HEK293 (cell line): ENCODE measurements at regions not wholly inside any gene's neighbourhood (a gene's known extent, or its start where the extent isn't known, plus 50 kb on each side); places are given as distances from the start of the nearest gene placed in this dataset.

Source experiments
- CTCF ChIA-PET: fragments of 350-600 bp; formaldehyde crosslinking; extraction: SDS; loops from one replicate; lab custom pipeline; 2021; ENCODE audit warnings: antibody characterized with exemption; lab: Yijun Ruan, JAX
- POLR2A ChIA-PET: fragments of 300-600 bp; formaldehyde crosslinking; extraction: SDS; loops from one replicate; lab custom pipeline; 2020; ENCODE audit warnings: antibody characterized with exemption, inconsistent platforms; lab: Yijun Ruan, JAX
- H3K27ac ChIP-seq: fragments of 200-500 bp; sonication (Bioruptor generic); 2 replicates; pipeline ENCODE4 v1.5.1; 2014; ENCODE audit warnings: low read depth, low read length, control low read depth, inconsistent platforms; ENCODE audit errors: extremely low read depth
- H3K36me3 ChIP-seq, 2 experiments: fragments of 200-500 bp in 1 of 2; sonication (Bioruptor generic) in 1 of 2; 1 replicate in 1 of 2; 2 replicates in 1 of 2; pipeline ENCODE4 v1.5.1; 2014 to 2017; ENCODE audit warnings: inconsistent platforms in 2 of 2, low read length in 2 of 2; ENCODE audit not compliant: control insufficient read depth in 2 of 2, insufficient read depth in 1 of 2
- H3K4me1 ChIP-seq: fragments of 200-500 bp; sonication (Bioruptor generic); 2 replicates; pipeline ENCODE4 v1.5.1; 2014; ENCODE audit warnings: mild to moderate bottlenecking, low read length, inconsistent platforms; ENCODE audit not compliant: control insufficient read depth, insufficient read depth
- H3K4me3 ChIP-seq: 2 replicates; pipeline ENCODE4 v1.5.1; 2011; ENCODE audit warnings: low read depth, mild to moderate bottlenecking, control low read depth, low read length, moderate library complexity
- H3K9me3 ChIP-seq: fragments of 200-500 bp; sonication (Bioruptor generic); 2 replicates; pipeline ENCODE4 v1.5.1; 2014; ENCODE audit warnings: low read depth, low read length, inconsistent platforms; ENCODE audit not compliant: control insufficient read depth, insufficient read depth
- FEZF1 ChIP-seq: fragments of 450-650 bp; formaldehyde crosslinking; IDR thresholded peaks from 2 replicates; pipeline ENCODE4 v1.5.1; 2016; ENCODE audit warnings: missing biosample characterization, missing genetic modification characterization
- SCRT2 ChIP-seq: fragments of 450-650 bp; formaldehyde crosslinking; IDR thresholded peaks from 2 replicates; pipeline ENCODE4 v1.5.1; 2016; ENCODE audit warnings: missing biosample characterization, missing genetic modification characterization
- SETDB1 ChIP-seq: IDR thresholded peaks from one replicate; pipeline ENCODE4 v1.6.1; 2017; ENCODE audit warnings: mild to moderate bottlenecking, low read length, moderate library complexity, mixed read lengths; ENCODE audit not compliant: insufficient read length
- YY2 ChIP-seq: fragments of 450-650 bp; formaldehyde crosslinking; IDR thresholded peaks from 2 replicates; pipeline ENCODE4 v1.5.1; 2016; ENCODE audit warnings: missing biosample characterization, missing genetic modification characterization
- ZBTB7A ChIP-seq: fragments of 450-650 bp; formaldehyde crosslinking; IDR thresholded peaks from 2 replicates; pipeline ENCODE4 v1.5.1; 2016; ENCODE audit warnings: low read depth, missing biosample characterization, missing genetic modification characterization
- ZBTB8A ChIP-seq: fragments of 450-650 bp; formaldehyde crosslinking; IDR thresholded peaks from 2 replicates; pipeline ENCODE4 v1.5.1; 2016; ENCODE audit warnings: missing biosample characterization, missing genetic modification characterization
- ZNF133 ChIP-seq: fragments of 450-650 bp; formaldehyde crosslinking; IDR thresholded peaks from 2 replicates; pipeline ENCODE4 v1.5.1; 2016; ENCODE audit warnings: missing biosample characterization, missing genetic modification characterization
- ZNF366 ChIP-seq: fragments of 450-650 bp; formaldehyde crosslinking; conservative IDR thresholded peaks from 2 replicates; pipeline ENCODE4 v1.5.1; 2016; ENCODE audit warnings: missing biosample characterization, missing genetic modification characterization
- ZNF394 ChIP-seq: fragments of 450-650 bp; formaldehyde crosslinking; IDR thresholded peaks from 2 replicates; pipeline ENCODE4 v1.5.1; 2016; ENCODE audit warnings: missing biosample characterization, missing genetic modification characterization, mild to moderate bottlenecking, moderate library complexity, borderline replicate concordance
- ZNF416 ChIP-seq: fragments of 450-650 bp; formaldehyde crosslinking; IDR thresholded peaks from 2 replicates; pipeline ENCODE4 v1.5.1; 2016; ENCODE audit warnings: missing biosample characterization, missing genetic modification characterization
- ZNF426 ChIP-seq: fragments of 450-650 bp; formaldehyde crosslinking; IDR thresholded peaks from 2 replicates; pipeline ENCODE4 v1.5.1; 2017; ENCODE audit warnings: missing biosample characterization, missing genetic modification characterization, mild to moderate bottlenecking, inconsistent platforms, moderate library complexity
- ZNF473 ChIP-seq: fragments of 450-650 bp; formaldehyde crosslinking; IDR thresholded peaks from 2 replicates; pipeline ENCODE4 v1.5.1; 2017; ENCODE audit warnings: missing biosample characterization, missing genetic modification characterization
- ZNF561 ChIP-seq: fragments of 450-650 bp; IDR thresholded peaks from 2 replicates; pipeline ENCODE4 v1.5.1; 2018; ENCODE audit warnings: missing biosample characterization, missing genetic modification characterization, borderline replicate concordance
- ZNF585B ChIP-seq: fragments of 450-650 bp; formaldehyde crosslinking; IDR thresholded peaks from 2 replicates; pipeline ENCODE4 v1.5.1; 2016; ENCODE audit warnings: missing biosample characterization, missing genetic modification characterization
- ZNF610 ChIP-seq: fragments of 450-650 bp; formaldehyde crosslinking; IDR thresholded peaks from 2 replicates; pipeline ENCODE4 v1.5.1; 2016; ENCODE audit warnings: missing biosample characterization, missing genetic modification characterization, borderline replicate concordance
- ZNF658 ChIP-seq: fragments of 450-650 bp; formaldehyde crosslinking; IDR thresholded peaks from 2 replicates; pipeline ENCODE4; 2016; ENCODE audit warnings: missing biosample characterization, missing genetic modification characterization
- ZNF701 ChIP-seq: fragments of 450-650 bp; formaldehyde crosslinking; IDR thresholded peaks from 2 replicates; pipeline ENCODE4 v1.5.1; 2016; ENCODE audit warnings: missing biosample characterization, missing genetic modification characterization
- ZNF76 ChIP-seq: fragments of 450-650 bp; formaldehyde crosslinking; IDR thresholded peaks from 2 replicates; pipeline ENCODE4; 2016; ENCODE audit warnings: low read depth, missing biosample characterization, missing genetic modification characterization, borderline replicate concordance
- ZNF792 ChIP-seq: fragments of 450-650 bp; formaldehyde crosslinking; IDR thresholded peaks from 2 replicates; pipeline ENCODE4 v1.5.1; 2016; ENCODE audit warnings: missing biosample characterization, missing genetic modification characterization
- TF ChIP-seq, protein P1 (sequence below): fragments of 450-650 bp; formaldehyde crosslinking; IDR thresholded peaks from 2 replicates; pipeline ENCODE4 v1.5.1; 2016; ENCODE audit warnings: missing biosample characterization, missing genetic modification characterization
- TF ChIP-seq, protein P2 (sequence below): fragments of 450-650 bp; formaldehyde crosslinking; IDR thresholded peaks from 2 replicates; pipeline ENCODE4 v1.5.1; 2016; ENCODE audit warnings: missing biosample characterization, missing genetic modification characterization
- TF ChIP-seq, protein P3 (sequence below): fragments of 450-650 bp; formaldehyde crosslinking; optimal IDR thresholded peaks from 2 replicates; pipeline ENCODE3; 2016; ENCODE audit warnings: missing biosample characterization, mild to moderate bottlenecking, missing genetic modification characterization

DNA sequence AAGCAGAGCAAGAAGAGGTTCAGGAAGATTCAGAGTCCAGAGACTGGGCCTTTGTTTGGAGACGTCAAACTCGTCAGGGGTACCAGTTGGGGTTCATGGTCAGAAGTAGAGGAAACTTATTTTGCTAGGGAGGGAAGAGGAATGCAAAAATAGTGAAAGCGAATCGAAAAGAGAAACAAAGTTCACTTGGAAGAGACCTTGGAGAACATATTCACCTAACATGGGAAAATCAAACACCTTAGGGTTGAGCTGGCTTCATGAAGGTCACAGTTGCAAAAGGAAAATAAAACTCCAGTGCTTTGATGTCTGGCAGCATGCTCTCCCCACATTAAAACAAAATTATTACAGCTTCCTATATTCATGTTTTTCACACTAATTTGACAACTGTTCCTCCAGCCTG is 440.4 kb downstream of the EPM2A start:
- POLR2A ChIA-PET = no interaction called here

GRCh38 chr6:145295746-145296145 is 439.6 kb downstream of the EPM2A start:
- TF ChIP-seq SCRT2 (tag by site-specific recombination) = no peak
- no peak for TF ChIP-seq ZNF473
- TF ChIP-seq ZNF416 (tag by site-specific recombination) = no peak
- TF ChIP-seq ZNF76 = no peak
- TF ChIP-seq ZNF585B (tag by site-specific recombination) = no peak
- TF ChIP-seq FEZF1 = no peak
- TF ChIP-seq, protein P1, sequence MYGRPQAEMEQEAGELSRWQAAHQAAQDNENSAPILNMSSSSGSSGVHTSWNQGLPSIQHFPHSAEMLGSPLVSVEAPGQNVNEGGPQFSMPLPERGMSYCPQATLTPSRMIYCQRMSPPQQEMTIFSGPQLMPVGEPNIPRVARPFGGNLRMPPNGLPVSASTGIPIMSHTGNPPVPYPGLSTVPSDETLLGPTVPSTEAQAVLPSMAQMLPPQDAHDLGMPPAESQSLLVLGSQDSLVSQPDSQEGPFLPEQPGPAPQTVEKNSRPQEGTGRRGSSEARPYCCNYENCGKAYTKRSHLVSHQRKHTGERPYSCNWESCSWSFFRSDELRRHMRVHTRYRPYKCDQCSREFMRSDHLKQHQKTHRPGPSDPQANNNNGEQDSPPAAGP (tag by site-specific recombination) = no peak
- no peak for TF ChIP-seq ZBTB7A (tag by site-specific recombination)
- TF ChIP-seq ZNF701 (tag by site-specific recombination) = no peak
- TF ChIP-seq ZNF658 (tag by site-specific recombination) = no peak
- TF ChIP-seq ZBTB8A (tag by site-specific recombination) = no peak
- TF ChIP-seq ZNF610 (tag by site-specific recombination) = no peak
- H3K27ac ChIP-seq = no peak overlapping the region
- no peaks in the 10 kb centered on the region for H3K4me1 ChIP-seq
- H3K4me3 ChIP-seq = no peak overlapping the region
- H3K9me3 ChIP-seq = no peaks in the 10 kb centered on the region
- POLR2A ChIA-PET = no interaction called here
- CTCF ChIA-PET = interaction anchor here (0.7 kb wide), 1 partner anchor 442 kb away, joined by 3 read pairs; no protein-coding TSS in a partner anchor
- no peaks in the 10 kb centered on the region for H3K36me3 ChIP-seq

More for the DNA sequence above, 440.4 kb downstream of the EPM2A start:
- Histone ChIP-seq H3K9me3 (no peaks in the 10 kb centered on the region), H3K36me3 (no peaks in the 10 kb centered on the region), H3K4me1 (no peaks in the 10 kb centered on the region), H3K27ac (no peak overlapping the region), H3K4me3 (no peak overlapping the region)
- TF ChIP-seq SETDB1 (no peak), ZNF561 (tag by site-specific recombination) (no peak), ZNF133 (tag by site-specific recombination) (no peak), ZNF366 (tag by site-specific recombination) (no peak), ZNF426 (tag by site-specific recombination) (no peak), YY2 (tag by site-specific recombination) (no peak), ZNF792 (no peak), ZNF394 (tag by site-specific recombination) (no peak)
- TF ChIP-seq, protein P2, sequence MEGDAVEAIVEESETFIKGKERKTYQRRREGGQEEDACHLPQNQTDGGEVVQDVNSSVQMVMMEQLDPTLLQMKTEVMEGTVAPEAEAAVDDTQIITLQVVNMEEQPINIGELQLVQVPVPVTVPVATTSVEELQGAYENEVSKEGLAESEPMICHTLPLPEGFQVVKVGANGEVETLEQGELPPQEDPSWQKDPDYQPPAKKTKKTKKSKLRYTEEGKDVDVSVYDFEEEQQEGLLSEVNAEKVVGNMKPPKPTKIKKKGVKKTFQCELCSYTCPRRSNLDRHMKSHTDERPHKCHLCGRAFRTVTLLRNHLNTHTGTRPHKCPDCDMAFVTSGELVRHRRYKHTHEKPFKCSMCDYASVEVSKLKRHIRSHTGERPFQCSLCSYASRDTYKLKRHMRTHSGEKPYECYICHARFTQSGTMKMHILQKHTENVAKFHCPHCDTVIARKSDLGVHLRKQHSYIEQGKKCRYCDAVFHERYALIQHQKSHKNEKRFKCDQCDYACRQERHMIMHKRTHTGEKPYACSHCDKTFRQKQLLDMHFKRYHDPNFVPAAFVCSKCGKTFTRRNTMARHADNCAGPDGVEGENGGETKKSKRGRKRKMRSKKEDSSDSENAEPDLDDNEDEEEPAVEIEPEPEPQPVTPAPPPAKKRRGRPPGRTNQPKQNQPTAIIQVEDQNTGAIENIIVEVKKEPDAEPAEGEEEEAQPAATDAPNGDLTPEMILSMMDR (tag by site-specific recombination) = no peak
- TF ChIP-seq, protein P3, sequence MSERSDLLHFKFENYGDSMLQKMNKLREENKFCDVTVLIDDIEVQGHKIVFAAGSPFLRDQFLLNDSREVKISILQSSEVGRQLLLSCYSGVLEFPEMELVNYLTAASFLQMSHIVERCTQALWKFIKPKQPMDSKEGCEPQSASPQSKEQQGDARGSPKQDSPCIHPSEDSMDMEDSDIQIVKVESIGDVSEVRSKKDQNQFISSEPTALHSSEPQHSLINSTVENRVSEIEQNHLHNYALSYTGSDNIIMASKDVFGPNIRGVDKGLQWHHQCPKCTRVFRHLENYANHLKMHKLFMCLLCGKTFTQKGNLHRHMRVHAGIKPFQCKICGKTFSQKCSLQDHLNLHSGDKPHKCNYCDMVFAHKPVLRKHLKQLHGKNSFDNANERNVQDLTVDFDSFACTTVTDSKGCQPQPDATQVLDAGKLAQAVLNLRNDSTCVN (tag by site-specific recombination) = no peak
- CTCF ChIA-PET = interaction anchor here (0.6 kb wide), 1 partner anchor 11 kb away, joined by 3 read pairs; no protein-coding TSS in a partner anchor
